Coronary artery (tissue), 2 donors: ENCODE measurements at regions not wholly inside any gene's neighbourhood (a gene's known extent, or its start where the extent isn't known, plus 50 kb on each side); places are given as distances from the start of the nearest gene placed in this dataset.
A peak's percentile ranks its signal among the peaks of the same experiment; 100 is the strongest.

Source experiments
- DNase-seq: peaks from one replicate; pipeline ENCODE4 v3.0.0-alpha.2; 2017; ENCODE audit warnings: low spot score
- H3K27ac ChIP-seq, 2 donors: fragments of 200-600 bp; sonication (generic); one replicate each; pipeline ENCODE4 v1.5.1; 2016 to 2019
- H3K4me3 ChIP-seq: fragments of 200-600 bp; sonication (generic); 2 replicates; pipeline ENCODE4 v1.5.1; 2016; ENCODE audit warnings: mild to moderate bottlenecking, moderate library complexity
- CTCF ChIP-seq: fragments of 200-600 bp; sonication (generic); IDR thresholded peaks from one replicate; pipeline ENCODE4 v1.5.1; 2019; ENCODE audit warnings: antibody characterized with exemption

GRCh38 chr5:115430374-115430773 is 114.2 kb downstream of the FEM1C start:
- no peak for DNase-seq

GRCh38 chr5:115429345-115429940 is 115.1 kb downstream of the FEM1C start:
- no peak for TF ChIP-seq CTCF
- H3K4me3 ChIP-seq = no peak overlapping the region
- no peak for DNase-seq
- peak overlapping the region in 1 of 2 donors; percentile 37 for H3K27ac ChIP-seq

More at GRCh38 chr5:115430374-115430773, 114.2 kb downstream of the FEM1C start:
- Histone ChIP-seq H3K27ac (no peak overlapping the region), H3K4me3 (no peak overlapping the region)
- no peak for TF ChIP-seq CTCF

- Histone ChIP-seq H3K27ac (peak overlapping the region in 1 of 2 donors; percentile 7), H3K4me3 (no peak overlapping the region)
- TF ChIP-seq CTCF = no peak
- DNase-seq = no peak
Observed at GRCh38 chr5:115428676-115429075, 115.9 kb downstream of the FEM1C start.

- DNase-seq = no peak
- Histone ChIP-seq H3K27ac (no peak overlapping the region), H3K4me3 (no peak overlapping the region)
- no peak for TF ChIP-seq CTCF
Observed at GRCh38 chr5:115428248-115428647, 116.3 kb downstream of the FEM1C start.

GRCh38 chr5:115424446-115424845 is 120.1 kb downstream of the FEM1C start:
- H3K4me3 ChIP-seq = no peak overlapping the region

GRCh38 chr5:115424030-115424429 is 120.5 kb downstream of the FEM1C start:
- Histone ChIP-seq H3K27ac (peak overlapping the region; percentile 66 to 80), H3K4me3 (no peak overlapping the region)
- no peak for TF ChIP-seq CTCF
- no peak for DNase-seq

More at GRCh38 chr5:115424446-115424845, 120.1 kb downstream of the FEM1C start:
- TF ChIP-seq CTCF = no peak
- DNase-seq = no peak
- peak overlapping the region; percentile 66 to 80 for H3K27ac ChIP-seq

GRCh38 chr5:115423541-115423940 is 121.0 kb downstream of the FEM1C start:
- DNase-seq = no peak
- no peak for TF ChIP-seq CTCF
- Histone ChIP-seq H3K4me3 (no peak overlapping the region), H3K27ac (peak overlapping the region; percentile 66 to 80)
